ENCODE measurements at regions not wholly inside any gene's neighbourhood (a gene's known extent, or its start where the extent isn't known, plus 50 kb on each side); places are given as distances from the start of the nearest gene placed in this dataset.

DNA sequence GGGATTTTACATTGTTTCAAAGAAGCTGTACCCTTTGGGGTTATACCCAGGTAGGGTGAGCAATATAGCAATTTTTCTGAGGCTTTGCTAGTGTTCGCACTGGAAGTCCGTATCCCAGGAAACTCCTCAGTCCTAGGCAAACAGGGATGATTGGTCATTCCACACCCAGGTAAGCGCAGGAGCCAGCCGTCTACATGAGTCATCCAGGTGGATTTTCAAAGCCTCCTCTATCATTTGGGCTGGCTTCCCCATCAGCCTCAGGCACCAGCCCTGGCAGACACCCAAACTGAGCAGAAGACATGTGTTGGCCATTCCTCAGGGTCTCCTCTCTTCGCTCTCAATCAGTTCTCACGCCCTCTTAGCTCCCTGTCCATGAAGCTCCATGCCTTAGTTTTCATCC is 135.6 kb downstream of the AIPL1 start:
- no peaks in the 10 kb centered on the region for H3K36me3 ChIP-seq (ENCODE audit: insufficient read depth, low read length)

DNA sequence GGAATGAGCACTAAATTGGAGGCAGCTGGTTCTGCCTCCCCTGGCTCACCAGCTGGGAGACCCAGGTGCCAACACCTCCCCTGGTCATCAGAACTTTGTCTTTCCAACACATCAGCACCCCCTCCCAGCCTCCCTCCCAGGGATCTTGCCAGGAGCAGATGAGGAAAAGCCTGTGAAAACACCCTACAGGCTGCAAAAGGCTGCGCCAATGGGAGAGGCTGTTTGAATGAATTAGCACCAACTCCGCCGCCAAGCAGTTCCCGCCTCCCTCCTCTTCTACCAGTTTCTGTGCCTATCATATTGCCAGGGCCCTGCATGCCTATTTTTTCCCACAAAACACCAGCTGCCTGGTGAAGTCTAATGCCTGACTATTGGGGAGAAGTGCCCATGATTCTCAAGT is 137.0 kb downstream of the AIPL1 start:
- no peaks in the 10 kb centered on the region for H3K4me1 ChIP-seq (ENCODE audit: control insufficient read depth, insufficient read depth, low read length, unreplicated experiment)

More for the DNA sequence above, 135.6 kb downstream of the AIPL1 start:
- H3K27me3 ChIP-seq (ENCODE audit: insufficient read depth, low read length), result peaks cover 4% of the 10 kb centered on the region; the same call in 1 of the 2 replicates
- H3K27ac ChIP-seq (ENCODE audit: low read depth, low read length), result no peak overlapping the region
- no peaks in the 10 kb centered on the region for H3K79me2 ChIP-seq (ENCODE audit: control insufficient read depth, insufficient read depth, low read length, unreplicated experiment)
- H3K4me1 ChIP-seq (ENCODE audit: control insufficient read depth, insufficient read depth, low read length, unreplicated experiment), result no peaks in the 10 kb centered on the region
- no peak overlapping the region for H3K4me3 ChIP-seq (ENCODE audit: low read depth, low read length)
- no peak overlapping the region for H2AFZ ChIP-seq (ENCODE audit: low read length, unreplicated experiment)

DNA sequence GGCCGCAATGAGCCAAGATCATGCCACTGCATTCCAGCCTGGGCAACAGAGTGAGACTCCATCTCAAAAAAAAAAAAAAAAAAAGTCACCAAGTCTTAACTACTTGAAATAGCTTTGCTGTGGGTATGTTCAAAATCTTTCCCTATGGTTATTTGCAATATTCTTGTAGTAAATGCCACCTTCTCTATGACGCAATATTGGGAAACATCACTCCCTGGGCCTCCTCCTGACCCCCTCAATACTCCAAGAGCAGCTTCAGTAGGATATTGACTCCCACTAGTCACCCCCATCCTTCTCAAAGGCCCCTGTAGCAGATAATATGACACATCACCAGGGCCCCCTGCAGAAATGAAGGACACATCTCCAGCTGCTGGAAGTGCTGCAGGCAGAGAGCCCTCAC is 137.8 kb downstream of the AIPL1 start:
- H3K4me1 ChIP-seq (ENCODE audit: control insufficient read depth, insufficient read depth, low read length, unreplicated experiment), result no peaks in the 10 kb centered on the region
- H2AFZ ChIP-seq (ENCODE audit: low read length, unreplicated experiment), result no peak overlapping the region
- H3K4me3 ChIP-seq (ENCODE audit: low read depth, low read length), result no peak overlapping the region
- no peak overlapping the region for H3K27ac ChIP-seq (ENCODE audit: low read depth, low read length)
- peaks cover 8% of the 10 kb centered on the region; the same call in 1 of the 2 replicates for H3K27me3 ChIP-seq (ENCODE audit: insufficient read depth, low read length)
- no peaks in the 10 kb centered on the region for H3K79me2 ChIP-seq (ENCODE audit: control insufficient read depth, insufficient read depth, low read length, unreplicated experiment)
- H3K36me3 ChIP-seq (ENCODE audit: insufficient read depth, low read length), result no peaks in the 10 kb centered on the region

More for the DNA sequence above, 137.0 kb downstream of the AIPL1 start:
- H3K36me3 ChIP-seq (ENCODE audit: insufficient read depth, low read length), result no peaks in the 10 kb centered on the region
- no peaks in the 10 kb centered on the region for H3K79me2 ChIP-seq (ENCODE audit: control insufficient read depth, insufficient read depth, low read length, unreplicated experiment)
- H3K27ac ChIP-seq (ENCODE audit: low read depth, low read length), result no peak overlapping the region
- H3K27me3 ChIP-seq (ENCODE audit: insufficient read depth, low read length), result peaks cover 8% of the 10 kb centered on the region; the same call in 1 of the 2 replicates
- H3K4me3 ChIP-seq (ENCODE audit: low read depth, low read length), result no peak overlapping the region
- H2AFZ ChIP-seq (ENCODE audit: low read length, unreplicated experiment), result no peak overlapping the region

DNA sequence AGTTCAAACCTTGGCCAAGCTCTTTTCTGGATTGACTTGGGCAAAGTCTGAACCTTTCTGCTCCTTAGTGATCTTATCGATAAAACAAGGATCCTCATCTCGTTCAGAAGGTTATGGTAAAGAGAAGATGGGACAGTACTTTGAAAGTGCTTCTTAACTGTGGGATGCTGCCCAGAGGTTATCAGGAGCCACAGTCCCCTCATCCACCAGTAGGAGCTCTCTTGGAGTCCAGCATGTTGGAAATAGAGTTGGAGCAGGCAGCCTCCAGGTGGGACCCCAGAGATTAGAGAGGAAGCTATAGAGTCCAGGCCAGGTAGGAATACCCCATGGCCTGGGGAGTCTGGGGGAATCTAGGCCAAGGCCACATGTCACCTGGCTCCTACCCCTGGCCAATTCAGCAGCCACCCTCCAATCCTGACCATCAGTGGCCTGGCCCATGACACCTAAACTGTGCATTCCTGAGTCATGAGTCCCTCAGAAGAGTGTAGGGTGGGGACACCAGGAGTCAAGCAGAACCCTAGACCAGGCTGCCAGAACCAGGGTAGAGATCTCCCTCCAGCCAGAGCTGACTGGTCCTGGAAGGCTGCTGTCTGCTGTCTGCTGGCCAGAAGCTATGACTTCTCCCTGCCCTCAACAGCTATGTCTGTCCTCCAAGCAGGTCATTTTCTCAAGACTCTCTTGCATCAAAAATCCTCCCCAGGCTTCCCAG is 144.3 kb downstream of the AIPL1 start:
- H2AFZ ChIP-seq (ENCODE audit: low read length, unreplicated experiment), result no peak overlapping the region
- no peaks in the 10 kb centered on the region for H3K79me2 ChIP-seq (ENCODE audit: control insufficient read depth, insufficient read depth, low read length, unreplicated experiment)
- no peaks in the 10 kb centered on the region for H3K36me3 ChIP-seq (ENCODE audit: insufficient read depth, low read length)
- H3K27ac ChIP-seq (ENCODE audit: low read depth, low read length), result no peak overlapping the region
- no peaks in the 10 kb centered on the region for H3K4me1 ChIP-seq (ENCODE audit: control insufficient read depth, insufficient read depth, low read length, unreplicated experiment)
- H3K4me3 ChIP-seq (ENCODE audit: low read depth, low read length), result no peak overlapping the region
- H3K27me3 ChIP-seq (ENCODE audit: insufficient read depth, low read length), result peaks cover 8% of the 10 kb centered on the region; the same call in 1 of the 2 replicates

DNA sequence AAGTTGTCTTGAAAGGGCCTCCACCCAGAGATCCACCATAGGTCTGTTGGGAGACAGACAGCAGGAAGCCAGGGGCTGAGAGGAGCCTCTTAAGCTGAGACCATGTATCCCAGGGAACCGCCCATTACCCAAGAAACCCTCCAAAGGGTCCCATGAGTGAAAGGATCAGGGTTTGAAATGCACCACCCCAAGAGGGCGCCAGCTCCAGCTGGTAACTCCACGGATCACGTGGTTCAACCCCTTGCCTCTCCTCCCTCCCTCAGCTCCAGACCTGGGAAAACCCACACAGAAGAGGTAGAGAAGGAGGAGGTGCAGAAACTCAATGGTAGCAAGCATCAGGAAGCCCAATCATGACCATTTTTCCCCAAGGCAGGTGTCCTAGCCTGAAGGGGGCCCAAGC is 148.7 kb downstream of the AIPL1 start:
- Histone ChIP-seq H3K79me2 (ENCODE audit: control insufficient read depth, insufficient read depth, low read length, unreplicated experiment) (no peaks in the 10 kb centered on the region), H3K27me3 (ENCODE audit: insufficient read depth, low read length) (peaks cover 3% of the 10 kb centered on the region; the same call in 1 of the 2 replicates), H3K27ac (ENCODE audit: low read depth, low read length) (no peak overlapping the region), H3K36me3 (ENCODE audit: insufficient read depth, low read length) (no peaks in the 10 kb centered on the region), H2AFZ (ENCODE audit: low read length, unreplicated experiment) (no peak overlapping the region), H3K4me3 (ENCODE audit: low read depth, low read length) (no peak overlapping the region), H3K4me1 (ENCODE audit: control insufficient read depth, insufficient read depth, low read length, unreplicated experiment) (no peaks in the 10 kb centered on the region)

DNA sequence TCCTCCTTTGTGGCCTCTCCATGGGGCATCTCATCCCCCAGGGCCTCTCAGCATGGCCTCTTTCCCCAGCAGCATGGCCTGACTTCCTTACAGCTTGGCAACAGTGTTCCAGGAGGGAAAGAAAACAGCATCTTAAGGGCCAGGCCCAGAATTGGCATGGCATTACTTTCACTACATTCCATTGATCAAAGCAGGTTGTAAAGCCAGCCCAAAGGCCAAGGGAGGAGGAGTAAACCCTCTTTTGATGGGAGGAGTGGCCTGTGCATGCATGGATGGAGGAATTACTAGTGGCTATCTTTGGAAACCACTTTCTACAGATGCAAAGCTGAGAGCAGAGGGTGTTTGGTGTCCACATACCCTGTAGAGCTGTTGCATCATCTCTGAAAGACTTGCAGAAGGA is 149.4 kb downstream of the AIPL1 start:
- Histone ChIP-seq H3K27me3 (ENCODE audit: insufficient read depth, low read length) (peaks cover 7% of the 10 kb centered on the region; the same call in 1 of the 2 replicates), H2AFZ (ENCODE audit: low read length, unreplicated experiment) (no peak overlapping the region), H3K79me2 (ENCODE audit: control insufficient read depth, insufficient read depth, low read length, unreplicated experiment) (no peaks in the 10 kb centered on the region), H3K36me3 (ENCODE audit: insufficient read depth, low read length) (no peaks in the 10 kb centered on the region), H3K4me1 (ENCODE audit: control insufficient read depth, insufficient read depth, low read length, unreplicated experiment) (no peaks in the 10 kb centered on the region), H3K4me3 (ENCODE audit: low read depth, low read length) (no peak overlapping the region), H3K27ac (ENCODE audit: low read depth, low read length) (no peak overlapping the region)

DNA sequence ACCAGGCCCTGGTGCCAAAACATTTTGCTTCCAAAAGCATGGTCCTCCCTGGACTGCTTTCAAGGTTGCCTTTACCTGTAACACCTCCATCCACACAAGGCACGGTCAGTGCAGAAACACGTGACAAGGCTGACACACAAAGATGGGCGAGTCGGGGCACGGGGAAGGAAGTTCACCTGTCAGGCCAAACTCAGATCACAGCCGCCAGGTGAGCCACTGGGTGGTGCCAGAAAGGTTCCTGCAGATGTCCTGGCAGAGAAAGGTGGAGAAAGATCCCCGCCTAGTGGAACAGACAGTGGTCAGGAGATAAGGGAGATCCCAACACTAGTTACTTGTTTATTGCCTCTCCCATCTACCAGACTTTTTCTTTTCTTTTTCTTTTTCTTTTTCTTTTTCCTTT is 155.3 kb downstream of the AIPL1 start:
- Histone ChIP-seq H3K27ac (ENCODE audit: low read depth, low read length) (no peak overlapping the region), H2AFZ (ENCODE audit: low read length, unreplicated experiment) (no peak overlapping the region), H3K79me2 (ENCODE audit: control insufficient read depth, insufficient read depth, low read length, unreplicated experiment) (no peaks in the 10 kb centered on the region), H3K36me3 (ENCODE audit: insufficient read depth, low read length) (no peaks in the 10 kb centered on the region), H3K4me1 (ENCODE audit: control insufficient read depth, insufficient read depth, low read length, unreplicated experiment) (no peaks in the 10 kb centered on the region), H3K27me3 (ENCODE audit: insufficient read depth, low read length) (peaks cover 7% of the 10 kb centered on the region; the same call in 1 of the 2 replicates), H3K4me3 (ENCODE audit: low read depth, low read length) (no peak overlapping the region)

DNA sequence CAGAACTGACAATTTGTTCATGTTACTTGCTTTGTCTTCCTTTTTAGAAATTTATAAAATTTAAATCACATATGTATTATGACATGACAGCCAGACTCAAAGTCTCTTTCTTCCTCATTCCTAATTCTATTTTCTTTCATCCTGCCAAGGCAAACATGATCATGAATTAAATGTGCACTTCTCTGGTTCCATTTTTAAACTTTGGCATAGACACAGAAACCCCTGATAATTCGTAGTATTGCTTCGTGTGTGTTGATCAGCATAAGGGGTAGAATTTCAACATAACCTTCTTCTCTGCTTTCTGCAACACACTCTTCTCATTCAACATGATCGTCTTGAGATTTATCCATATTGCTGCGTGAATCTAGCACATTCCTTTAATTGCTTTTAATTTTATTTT is 156.5 kb downstream of the AIPL1 start:
- Histone ChIP-seq H3K27ac (ENCODE audit: low read depth, low read length) (no peak overlapping the region), H3K27me3 (ENCODE audit: insufficient read depth, low read length) (peaks cover 7% of the 10 kb centered on the region; the same call in 1 of the 2 replicates), H3K4me1 (ENCODE audit: control insufficient read depth, insufficient read depth, low read length, unreplicated experiment) (no peaks in the 10 kb centered on the region), H2AFZ (ENCODE audit: low read length, unreplicated experiment) (no peak overlapping the region), H3K36me3 (ENCODE audit: insufficient read depth, low read length) (no peaks in the 10 kb centered on the region), H3K4me3 (ENCODE audit: low read depth, low read length) (no peak overlapping the region), H3K79me2 (ENCODE audit: control insufficient read depth, insufficient read depth, low read length, unreplicated experiment) (no peaks in the 10 kb centered on the region)

DNA sequence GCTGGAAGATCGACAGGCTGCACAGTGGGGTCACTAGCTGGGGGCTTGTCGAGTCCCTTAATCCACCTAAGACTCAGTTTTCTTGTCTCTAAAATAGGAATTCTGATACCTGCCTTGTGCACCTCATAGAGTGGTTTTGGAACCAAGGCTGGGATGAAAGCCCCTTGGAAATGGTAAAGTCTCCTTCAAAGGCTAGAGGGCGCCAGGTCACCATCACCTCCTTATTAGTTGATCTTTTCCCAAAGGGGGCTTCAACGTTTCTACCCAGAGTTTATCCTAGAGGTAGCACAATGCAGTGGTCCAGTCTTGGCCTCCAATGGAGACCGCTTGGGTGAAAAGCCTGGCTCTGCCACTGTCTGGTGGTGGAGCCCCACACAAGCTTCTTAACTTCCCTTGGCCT is 158.2 kb downstream of the AIPL1 start:
- Histone ChIP-seq H3K27me3 (ENCODE audit: insufficient read depth, low read length) (peaks cover 7% of the 10 kb centered on the region; the same call in 1 of the 2 replicates), H3K36me3 (ENCODE audit: insufficient read depth, low read length) (no peaks in the 10 kb centered on the region), H3K4me3 (ENCODE audit: low read depth, low read length) (no peak overlapping the region), H3K4me1 (ENCODE audit: control insufficient read depth, insufficient read depth, low read length, unreplicated experiment) (no peaks in the 10 kb centered on the region), H2AFZ (ENCODE audit: low read length, unreplicated experiment) (no peak overlapping the region), H3K79me2 (ENCODE audit: control insufficient read depth, insufficient read depth, low read length, unreplicated experiment) (no peaks in the 10 kb centered on the region), H3K27ac (ENCODE audit: low read depth, low read length) (no peak overlapping the region)

DNA sequence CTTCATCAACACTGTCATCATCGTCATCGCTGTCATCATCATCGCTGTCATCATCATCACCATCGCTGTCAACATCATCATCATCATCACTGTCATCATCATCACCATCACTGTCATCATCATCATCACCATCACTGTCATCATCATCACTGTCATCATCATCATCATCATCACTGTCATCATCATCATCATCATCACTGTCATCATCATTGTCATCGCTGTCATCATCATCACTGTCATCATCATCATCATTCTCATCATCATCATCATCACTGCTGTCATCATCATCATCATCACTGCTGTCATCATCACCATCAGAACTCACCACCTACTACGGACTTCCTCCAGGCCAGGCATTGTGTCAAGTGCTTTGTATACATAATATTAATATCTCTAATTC is 160.6 kb downstream of the AIPL1 start:
- Histone ChIP-seq H3K4me1 (ENCODE audit: control insufficient read depth, insufficient read depth, low read length, unreplicated experiment) (no peaks in the 10 kb centered on the region), H3K36me3 (ENCODE audit: insufficient read depth, low read length) (no peaks in the 10 kb centered on the region), H2AFZ (ENCODE audit: low read length, unreplicated experiment) (no peak overlapping the region), H3K4me3 (ENCODE audit: low read depth, low read length) (no peak overlapping the region), H3K27ac (ENCODE audit: low read depth, low read length) (no peak overlapping the region), H3K27me3 (ENCODE audit: insufficient read depth, low read length) (no peaks in the 10 kb centered on the region), H3K79me2 (ENCODE audit: control insufficient read depth, insufficient read depth, low read length, unreplicated experiment) (no peaks in the 10 kb centered on the region)

DNA sequence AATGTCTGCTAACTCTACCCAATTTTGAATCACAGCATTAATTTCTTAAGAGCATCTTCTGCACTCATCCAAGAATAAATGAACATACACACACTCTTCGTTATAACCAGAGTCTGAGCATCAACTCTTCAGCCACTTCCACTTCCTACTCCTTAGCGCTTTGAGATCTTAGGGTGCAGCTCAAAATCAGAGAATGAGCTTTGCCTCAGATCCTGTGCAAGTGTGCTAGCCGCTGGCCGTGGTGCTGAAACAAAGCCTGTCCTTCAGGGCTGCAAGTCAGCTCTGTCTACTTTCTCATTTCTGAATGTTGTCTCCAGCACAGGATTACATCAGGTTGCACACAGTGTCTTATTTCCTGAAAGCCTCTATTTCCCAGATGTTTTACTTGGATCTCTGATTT is 165.4 kb downstream of the AIPL1 start:
- Histone ChIP-seq H3K79me2 (ENCODE audit: control insufficient read depth, insufficient read depth, low read length, unreplicated experiment) (no peaks in the 10 kb centered on the region), H3K27me3 (ENCODE audit: insufficient read depth, low read length) (no peaks in the 10 kb centered on the region), H2AFZ (ENCODE audit: low read length, unreplicated experiment) (no peak overlapping the region), H3K4me1 (ENCODE audit: control insufficient read depth, insufficient read depth, low read length, unreplicated experiment) (no peaks in the 10 kb centered on the region), H3K36me3 (ENCODE audit: insufficient read depth, low read length) (no peaks in the 10 kb centered on the region), H3K27ac (ENCODE audit: low read depth, low read length) (no peak overlapping the region), H3K4me3 (ENCODE audit: low read depth, low read length) (no peak overlapping the region)

Data from ACC112 (cell line).